Fibroblast of peridontal ligament (primary cell): ENCODE measurements at regions not wholly inside any gene's neighbourhood (a gene's known extent, or its start where the extent isn't known, plus 50 kb on each side); places are given as distances from the start of the nearest gene placed in this dataset.

Experiments used
- DNase-seq: peaks from one replicate; pipeline ENCODE4 v3.0.0-alpha.2; 2010; ENCODE audit errors: extremely low read depth

DNA sequence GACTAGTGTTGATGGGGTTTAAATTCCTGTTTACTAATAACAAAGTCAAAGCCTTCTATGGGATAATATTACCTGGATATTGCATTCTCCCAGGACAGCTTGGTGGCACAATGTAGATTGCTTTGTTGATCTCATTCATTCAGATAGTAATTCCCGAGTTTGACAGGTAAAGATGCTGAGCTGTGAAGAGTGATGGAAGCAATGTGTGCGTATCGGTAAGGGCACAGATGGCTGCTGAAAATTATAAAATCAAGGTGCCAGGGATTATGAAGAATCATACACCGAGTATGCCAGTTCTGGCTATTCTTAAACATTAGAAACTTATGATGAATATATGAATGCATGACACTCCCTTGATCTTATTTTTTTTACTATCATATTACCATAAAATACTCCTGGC, 100.6 kb upstream of the CNTNAP4 start:
- DNase-seq, result no peak

DNA sequence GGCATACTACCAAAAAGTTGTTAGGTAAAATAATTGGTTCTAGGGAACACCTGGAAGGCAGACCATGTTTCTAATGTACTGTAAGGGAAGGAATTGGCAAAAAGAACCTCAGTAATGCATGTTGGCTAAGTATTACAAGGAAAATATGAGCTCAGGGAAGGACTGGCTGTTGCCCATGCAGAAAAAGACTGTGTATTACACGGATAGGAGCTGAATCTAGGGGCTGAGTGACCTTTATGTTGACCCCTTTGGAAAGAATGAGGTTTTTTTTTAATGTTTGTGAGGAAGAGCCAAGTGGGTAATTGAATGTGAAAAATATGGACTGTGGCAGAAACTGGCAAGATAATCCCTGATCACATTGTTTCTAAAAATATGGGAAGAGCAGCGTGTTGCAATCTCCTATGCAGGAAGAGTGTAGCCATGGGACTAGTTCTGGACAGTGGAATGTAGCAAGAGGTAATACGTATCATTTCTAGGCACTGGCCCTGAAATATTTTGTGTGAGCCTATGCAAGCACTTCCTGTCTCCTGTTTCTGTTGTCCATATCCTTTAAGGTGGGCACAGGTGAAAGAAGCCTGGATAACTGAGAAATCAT, 95.1 kb upstream of the CNTNAP4 start:
- no peak for DNase-seq

- DNase-seq, result no peak
Observed at GRCh38 chr16:76183647-76184046, 93.6 kb upstream of the CNTNAP4 start.

- no peak for DNase-seq
Observed at GRCh38 chr16:76190057-76190456, 87.1 kb upstream of the CNTNAP4 start.

- no peak for DNase-seq
Observed at GRCh38 chr16:76190480-76190879, 86.7 kb upstream of the CNTNAP4 start.

DNA sequence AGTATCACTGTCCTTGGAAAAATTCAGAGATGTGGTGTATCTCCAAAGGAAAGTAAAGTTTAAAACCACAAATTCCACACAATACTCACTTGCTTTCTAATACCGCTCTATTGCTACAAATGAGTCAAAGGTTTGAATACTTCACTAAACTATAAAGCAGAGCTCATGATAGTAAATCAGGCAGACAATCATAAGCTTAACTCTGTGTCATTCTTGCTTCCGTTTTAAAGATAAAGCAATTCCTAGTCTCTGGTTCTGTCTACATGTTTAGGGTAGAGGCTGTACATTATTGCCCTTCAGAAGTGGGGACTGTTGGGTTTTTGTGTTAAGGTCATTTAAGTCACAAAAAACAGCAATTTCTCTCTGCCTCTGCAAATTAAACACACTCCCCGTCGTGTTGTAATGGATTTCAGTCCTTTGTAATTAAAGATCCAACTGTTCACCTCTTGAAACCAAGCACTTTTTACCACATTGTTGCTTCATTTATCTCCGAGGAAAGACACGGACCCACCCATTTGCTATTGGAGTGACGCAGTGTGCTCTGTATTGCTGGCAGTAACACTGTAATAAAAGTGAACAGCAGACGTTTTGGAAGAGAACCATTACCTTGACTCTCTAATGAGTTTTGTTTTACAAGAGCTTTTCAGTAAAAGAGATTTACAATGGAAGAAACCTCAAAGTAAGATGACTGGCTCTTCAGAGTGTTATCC, 83.1 kb upstream of the CNTNAP4 start:
- peak; percentile 11 for DNase-seq

GRCh38 chr16:76194616-76195015, 82.6 kb upstream of the CNTNAP4 start:
- DNase-seq, result peak; percentile 5

GRCh38 chr16:76195056-76195455, 82.1 kb upstream of the CNTNAP4 start:
- no peak for DNase-seq

- DNase-seq, result no peak
Observed at GRCh38 chr16:76195648-76196047, 81.6 kb upstream of the CNTNAP4 start.

- DNase-seq, result no peak
Observed at GRCh38 chr16:76197900-76198299, 79.3 kb upstream of the CNTNAP4 start.

- DNase-seq, result no peak
Observed at GRCh38 chr16:76199681-76200220, 77.5 kb upstream of the CNTNAP4 start.

- DNase-seq, result no peak
Observed at GRCh38 chr16:76201385-76201784, 75.8 kb upstream of the CNTNAP4 start.

DNA sequence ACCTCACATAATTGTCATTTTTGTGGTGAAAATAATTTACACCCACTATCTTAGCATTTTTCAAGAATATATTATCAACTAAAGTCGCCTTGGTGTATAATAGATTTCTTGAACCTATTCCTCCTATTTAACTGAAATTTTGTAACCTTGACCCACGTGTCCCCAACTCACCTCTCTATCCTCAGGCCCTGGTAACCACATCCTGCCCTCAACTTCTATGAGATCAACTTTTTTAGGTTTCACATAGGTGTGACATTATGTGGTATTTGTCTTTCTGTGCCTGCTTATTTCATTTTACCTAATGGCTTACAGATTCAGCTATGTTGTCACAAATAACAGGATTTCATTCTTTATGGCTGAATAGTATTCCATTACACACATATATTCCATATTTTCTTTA, 73.0 kb upstream of the CNTNAP4 start:
- no peak for DNase-seq

GRCh38 chr16:76207270-76207669, 69.9 kb upstream of the CNTNAP4 start:
- DNase-seq, result no peak

DNA sequence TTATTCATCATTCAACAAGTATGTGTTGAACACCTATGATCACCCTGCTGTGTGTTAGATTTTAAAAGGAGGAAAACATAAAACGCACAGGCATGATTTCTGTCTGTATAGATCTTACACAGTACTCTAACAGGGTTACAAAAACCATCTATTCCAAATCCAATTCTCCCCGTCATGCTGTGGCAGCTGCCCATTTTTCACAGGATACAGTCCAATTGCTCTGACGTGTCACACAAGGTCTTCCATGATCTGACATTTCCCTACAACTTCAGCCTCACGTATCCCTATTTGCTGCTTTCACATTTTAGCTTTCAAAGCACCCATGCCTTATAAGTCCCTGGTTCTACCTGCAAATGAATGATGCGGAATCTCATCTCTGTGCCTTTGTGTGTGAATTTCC, 67.0 kb upstream of the CNTNAP4 start:
- no peak for DNase-seq

- DNase-seq, result no peak
Observed at GRCh38 chr16:76213860-76214259, 63.3 kb upstream of the CNTNAP4 start.

DNA sequence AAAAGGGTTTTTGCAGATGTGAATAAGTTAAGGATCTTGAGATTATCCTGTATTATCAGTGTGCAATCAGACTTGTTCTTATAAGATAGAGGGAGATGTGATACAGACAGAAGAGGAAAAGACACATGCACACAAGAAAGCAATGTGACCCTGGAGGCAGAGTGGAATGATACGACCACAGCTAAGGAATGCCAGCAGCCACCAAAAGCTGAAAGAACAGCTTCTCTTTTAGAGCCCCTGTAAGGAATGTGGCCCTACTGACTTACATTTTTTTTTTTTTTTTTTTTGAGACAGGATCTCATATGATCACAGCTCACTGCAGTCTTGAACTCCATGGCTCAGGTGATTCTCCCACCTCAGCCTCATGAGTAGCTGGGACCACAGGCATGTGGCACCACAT, 62.3 kb upstream of the CNTNAP4 start:
- DNase-seq, result no peak

- DNase-seq, result no peak
Observed at GRCh38 chr16:76222087-76222486, 55.1 kb upstream of the CNTNAP4 start.

GRCh38 chr16:76222853-76223252, 54.3 kb upstream of the CNTNAP4 start:
- DNase-seq, result no peak

- no peak for DNase-seq
Observed at GRCh38 chr16:76226011-76226410, 51.2 kb upstream of the CNTNAP4 start.

DNA sequence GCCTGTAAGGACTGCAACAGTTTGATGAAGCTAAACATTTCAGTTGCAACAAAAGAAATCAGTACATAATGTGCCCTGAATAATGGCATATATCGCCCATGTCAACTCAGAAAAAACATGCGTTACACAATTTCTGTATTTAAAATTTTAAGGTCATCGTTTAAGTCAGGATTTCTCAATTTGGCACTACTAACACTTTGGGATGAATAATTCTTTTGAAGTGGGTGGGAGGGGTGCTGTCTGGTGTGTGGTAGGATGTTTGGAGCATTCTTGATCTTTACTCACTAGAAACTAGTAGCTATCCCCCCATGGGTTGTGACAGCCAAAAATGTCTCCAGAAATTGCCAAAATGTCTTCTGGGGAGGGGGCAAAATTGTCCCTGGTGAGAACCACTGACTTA, 50.7 kb upstream of the CNTNAP4 start:
- no peak for DNase-seq
